DOHH2 (cell line): ENCODE measurements at regions not wholly inside any gene's neighbourhood (a gene's known extent, or its start where the extent isn't known, plus 50 kb on each side); places are given as distances from the start of the nearest gene placed in this dataset.

Experiments
- EZH2phosphoT487 ChIP-seq: fragments of 200-600 bp; sonication (generic); IDR thresholded peaks from 2 replicates; pipeline ENCODE4 v1.6.1; 2017; ENCODE audit warnings: borderline replicate concordance, mild to moderate bottlenecking, antibody characterized with exemption, low read length, moderate library complexity, mixed read lengths
- TF ChIP-seq, protein P1 (sequence below): fragments of 200-600 bp; sonication (generic); IDR thresholded peaks from one replicate; pipeline ENCODE4 v1.5.1; 2014; ENCODE audit warnings: antibody characterized with exemption, mild to moderate bottlenecking, low read depth, low read length; ENCODE audit not compliant: poor library complexity, severe bottlenecking

DNA sequence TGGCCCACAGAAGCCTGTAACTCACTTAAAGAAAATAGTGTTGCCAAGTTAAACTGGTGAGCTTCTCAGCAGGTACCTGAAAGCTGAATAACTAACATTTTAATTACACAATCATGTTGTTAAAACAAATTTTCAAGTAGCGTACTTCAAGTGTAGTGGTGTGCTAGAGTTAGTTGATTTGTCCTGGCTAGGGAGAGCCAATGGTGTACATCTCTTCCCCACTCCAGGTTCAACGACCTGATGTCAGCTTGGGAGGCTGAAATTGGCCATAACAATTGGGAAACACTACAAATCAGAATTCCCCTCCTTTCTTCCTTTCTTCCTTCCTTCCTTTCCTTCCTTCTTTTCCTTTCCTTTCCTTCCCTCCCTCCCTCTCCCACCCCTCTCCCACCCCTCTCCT, 295.3 kb upstream of the SLC24A2 start:
- TF ChIP-seq, protein P1, sequence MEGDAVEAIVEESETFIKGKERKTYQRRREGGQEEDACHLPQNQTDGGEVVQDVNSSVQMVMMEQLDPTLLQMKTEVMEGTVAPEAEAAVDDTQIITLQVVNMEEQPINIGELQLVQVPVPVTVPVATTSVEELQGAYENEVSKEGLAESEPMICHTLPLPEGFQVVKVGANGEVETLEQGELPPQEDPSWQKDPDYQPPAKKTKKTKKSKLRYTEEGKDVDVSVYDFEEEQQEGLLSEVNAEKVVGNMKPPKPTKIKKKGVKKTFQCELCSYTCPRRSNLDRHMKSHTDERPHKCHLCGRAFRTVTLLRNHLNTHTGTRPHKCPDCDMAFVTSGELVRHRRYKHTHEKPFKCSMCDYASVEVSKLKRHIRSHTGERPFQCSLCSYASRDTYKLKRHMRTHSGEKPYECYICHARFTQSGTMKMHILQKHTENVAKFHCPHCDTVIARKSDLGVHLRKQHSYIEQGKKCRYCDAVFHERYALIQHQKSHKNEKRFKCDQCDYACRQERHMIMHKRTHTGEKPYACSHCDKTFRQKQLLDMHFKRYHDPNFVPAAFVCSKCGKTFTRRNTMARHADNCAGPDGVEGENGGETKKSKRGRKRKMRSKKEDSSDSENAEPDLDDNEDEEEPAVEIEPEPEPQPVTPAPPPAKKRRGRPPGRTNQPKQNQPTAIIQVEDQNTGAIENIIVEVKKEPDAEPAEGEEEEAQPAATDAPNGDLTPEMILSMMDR: no peak
- no peak for TF ChIP-seq EZH2phosphoT487
